HG03378 (cell line): ENCODE measurements at regions not wholly inside any gene's neighbourhood (a gene's known extent, or its start where the extent isn't known, plus 50 kb on each side); places are given as distances from the start of the nearest gene placed in this dataset.
"Not testable (repeated sequence)": the region's sequence is repeated elsewhere in the genome, so short reads cannot be mapped to it uniquely, and the experiment has no call there.

Experiments
- ATAC-seq: cut with Tn5 transposase; IDR thresholded peaks from one replicate; pipeline ENCODE4 v1.9.1; 2021; ENCODE audit warnings: mild to moderate bottlenecking, moderate library complexity; ENCODE audit not compliant: unreplicated experiment

GRCh38 chr3:164779816-164780215 is 298.5 kb downstream of the SI start:
- ATAC-seq: no peak

- ATAC-seq: no peak
Measured at GRCh38 chr3:164752812-164753211, 325.5 kb downstream of the SI start.

GRCh38 chr3:164748626-164749025 is 329.7 kb downstream of the SI start:
- no peak for ATAC-seq

GRCh38 chr3:164741869-164742268 is 336.4 kb downstream of the SI start:
- ATAC-seq: no peak

GRCh38 chr3:164737174-164737573 is 341.1 kb downstream of the SI start:
- no peak for ATAC-seq

GRCh38 chr3:164732166-164732565 is 346.1 kb downstream of the SI start:
- no peak for ATAC-seq

GRCh38 chr3:164730815-164731360 is 347.4 kb downstream of the SI start:
- ATAC-seq: no peak

GRCh38 chr3:164723396-164723795 is 354.9 kb downstream of the SI start:
- no peak for ATAC-seq

GRCh38 chr3:164702808-164703207 is 375.5 kb downstream of the SI start:
- not testable (repeated sequence) for ATAC-seq

- no peak for ATAC-seq
Measured at GRCh38 chr3:164687902-164688301, 390.4 kb downstream of the SI start.

- ATAC-seq: no peak
Measured at GRCh38 chr3:164687211-164687610, 391.1 kb downstream of the SI start.

- no peak for ATAC-seq
Measured at GRCh38 chr3:164683489-164683888, 394.8 kb downstream of the SI start.

GRCh38 chr3:164679245-164679644 is 399.1 kb downstream of the SI start:
- ATAC-seq: no peak

GRCh38 chr3:164677317-164677716 is 401.0 kb downstream of the SI start:
- ATAC-seq: no peak

- ATAC-seq: no peak
Measured at GRCh38 chr3:164673738-164674137, 404.6 kb downstream of the SI start.

- no peak for ATAC-seq
Measured at GRCh38 chr3:164658125-164658524, 420.2 kb downstream of the SI start.

GRCh38 chr3:164657631-164658030 is 420.7 kb downstream of the SI start:
- ATAC-seq: no peak

GRCh38 chr3:164655462-164655861 is 422.8 kb downstream of the SI start:
- no peak for ATAC-seq

- no peak for ATAC-seq
Measured at GRCh38 chr3:164641071-164641470, 437.2 kb downstream of the SI start.

GRCh38 chr3:164640591-164640990 is 437.7 kb downstream of the SI start:
- ATAC-seq: no peak

GRCh38 chr3:164620956-164621355 is 457.3 kb downstream of the SI start:
- ATAC-seq: no peak

GRCh38 chr3:164620423-164620822 is 457.9 kb downstream of the SI start:
- ATAC-seq: no peak

- ATAC-seq: no peak
Measured at GRCh38 chr3:164612751-164613150, 465.5 kb downstream of the SI start.
